ENCODE measurements at regions not wholly inside any gene's neighbourhood (a gene's known extent, or its start where the extent isn't known, plus 50 kb on each side); places are given as distances from the start of the nearest gene placed in this dataset.

DNA sequence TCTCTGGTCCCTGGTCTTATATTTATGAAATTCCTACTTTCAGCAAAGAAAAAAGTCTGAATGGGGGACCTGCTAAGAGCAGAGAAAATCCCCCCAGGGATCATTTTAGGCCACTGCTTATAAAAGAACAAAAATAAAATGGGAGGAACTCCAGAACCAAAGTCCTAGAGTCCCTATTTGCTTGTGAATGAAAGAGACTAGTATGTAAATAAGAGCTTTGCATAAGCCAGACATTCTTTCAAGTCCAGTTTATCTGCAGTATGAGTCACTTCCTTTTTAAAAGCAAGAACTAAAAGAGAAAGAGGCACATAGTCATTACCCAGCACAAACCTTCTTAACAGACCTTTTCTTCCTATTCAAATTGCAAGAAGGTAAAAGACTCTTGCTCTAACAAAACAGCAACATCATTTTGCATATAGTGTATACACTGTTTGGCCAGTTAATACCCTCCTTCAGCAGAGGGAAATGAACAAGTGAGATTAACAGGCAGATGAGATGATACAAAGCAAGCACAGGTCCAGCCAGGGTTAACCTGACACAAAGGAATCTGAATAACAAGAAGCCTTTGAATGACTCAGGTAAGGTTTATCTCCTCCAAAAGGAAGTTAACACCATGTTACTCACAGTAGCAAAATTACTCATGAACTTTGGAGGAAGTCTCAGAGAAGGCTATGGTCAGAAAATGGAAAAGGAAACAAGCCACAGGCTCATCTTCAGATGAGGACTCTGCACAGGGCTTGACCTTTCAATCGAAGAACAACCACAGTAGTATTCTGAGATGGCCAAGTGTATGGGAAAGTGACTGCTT, 87.3 kb downstream of the PHLDA1 start (continued):
- TF ChIP-seq, protein P1, sequence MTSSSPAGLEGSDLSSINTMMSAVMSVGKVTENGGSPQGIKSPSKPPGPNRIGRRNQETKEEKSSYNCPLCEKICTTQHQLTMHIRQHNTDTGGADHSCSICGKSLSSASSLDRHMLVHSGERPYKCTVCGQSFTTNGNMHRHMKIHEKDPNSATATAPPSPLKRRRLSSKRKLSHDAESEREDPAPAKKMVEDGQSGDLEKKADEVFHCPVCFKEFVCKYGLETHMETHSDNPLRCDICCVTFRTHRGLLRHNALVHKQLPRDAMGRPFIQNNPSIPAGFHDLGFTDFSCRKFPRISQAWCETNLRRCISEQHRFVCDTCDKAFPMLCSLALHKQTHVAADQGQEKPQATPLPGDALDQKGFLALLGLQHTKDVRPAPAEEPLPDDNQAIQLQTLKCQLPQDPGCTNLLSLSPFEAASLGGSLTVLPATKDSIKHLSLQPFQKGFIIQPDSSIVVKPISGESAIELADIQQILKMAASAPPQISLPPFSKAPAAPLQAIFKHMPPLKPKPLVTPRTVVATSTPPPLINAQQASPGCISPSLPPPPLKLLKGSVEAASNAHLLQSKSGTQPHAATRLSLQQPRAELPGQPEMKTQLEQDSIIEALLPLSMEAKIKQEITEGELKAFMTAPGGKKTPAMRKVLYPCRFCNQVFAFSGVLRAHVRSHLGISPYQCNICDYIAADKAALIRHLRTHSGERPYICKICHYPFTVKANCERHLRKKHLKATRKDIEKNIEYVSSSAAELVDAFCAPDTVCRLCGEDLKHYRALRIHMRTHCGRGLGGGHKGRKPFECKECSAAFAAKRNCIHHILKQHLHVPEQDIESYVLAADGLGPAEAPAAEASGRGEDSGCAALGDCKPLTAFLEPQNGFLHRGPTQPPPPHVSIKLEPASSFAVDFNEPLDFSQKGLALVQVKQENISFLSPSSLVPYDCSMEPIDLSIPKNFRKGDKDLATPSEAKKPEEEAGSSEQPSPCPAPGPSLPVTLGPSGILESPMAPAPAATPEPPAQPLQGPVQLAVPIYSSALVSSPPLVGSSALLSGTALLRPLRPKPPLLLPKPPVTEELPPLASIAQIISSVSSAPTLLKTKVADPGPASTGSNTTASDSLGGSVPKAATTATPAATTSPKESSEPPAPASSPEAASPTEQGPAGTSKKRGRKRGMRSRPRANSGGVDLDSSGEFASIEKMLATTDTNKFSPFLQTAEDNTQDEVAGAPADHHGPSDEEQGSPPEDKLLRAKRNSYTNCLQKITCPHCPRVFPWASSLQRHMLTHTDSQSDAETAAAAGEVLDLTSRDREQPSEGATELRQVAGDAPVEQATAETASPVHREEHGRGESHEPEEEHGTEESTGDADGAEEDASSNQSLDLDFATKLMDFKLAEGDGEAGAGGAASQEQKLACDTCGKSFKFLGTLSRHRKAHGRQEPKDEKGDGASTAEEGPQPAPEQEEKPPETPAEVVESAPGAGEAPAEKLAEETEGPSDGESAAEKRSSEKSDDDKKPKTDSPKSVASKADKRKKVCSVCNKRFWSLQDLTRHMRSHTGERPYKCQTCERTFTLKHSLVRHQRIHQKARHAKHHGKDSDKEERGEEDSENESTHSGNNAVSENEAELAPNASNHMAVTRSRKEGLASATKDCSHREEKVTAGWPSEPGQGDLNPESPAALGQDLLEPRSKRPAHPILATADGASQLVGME (CRISPR knock-in tag; IDR thresholded peaks at IDR 0.05): no peak
- peak; percentile 87 for TF ChIP-seq ARID1B (IDR thresholded peaks at IDR 0.05)
- TF ChIP-seq CBFA2T3 (IDR thresholded peaks at IDR 0.05): peak; percentile 78
- peak; percentile 96 for TF ChIP-seq JUND (IDR thresholded peaks at IDR 0.05; ENCODE audit: borderline replicate concordance, low read depth, low read length)
- peak; percentile 92; the same call in 2 of the 3 replicates for TF ChIP-seq JUND (tag; IDR thresholded peaks at IDR 0.05; ENCODE audit: borderline replicate concordance, low read depth, low read length)
- peak; percentile 54; the same call in 1 of the 2 replicates for TF ChIP-seq EP300 (IDR thresholded peaks at IDR 0.05; ENCODE audit: low read length)
- TF ChIP-seq, protein P2, sequence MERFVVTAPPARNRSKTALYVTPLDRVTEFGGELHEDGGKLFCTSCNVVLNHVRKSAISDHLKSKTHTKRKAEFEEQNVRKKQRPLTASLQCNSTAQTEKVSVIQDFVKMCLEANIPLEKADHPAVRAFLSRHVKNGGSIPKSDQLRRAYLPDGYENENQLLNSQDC (CRISPR knock-in tag; IDR thresholded peaks at IDR 0.05): no peak
- no peak for TF ChIP-seq PRMT5 (CRISPR knock-in tag; IDR thresholded peaks at IDR 0.05)
- TF ChIP-seq, protein P3, sequence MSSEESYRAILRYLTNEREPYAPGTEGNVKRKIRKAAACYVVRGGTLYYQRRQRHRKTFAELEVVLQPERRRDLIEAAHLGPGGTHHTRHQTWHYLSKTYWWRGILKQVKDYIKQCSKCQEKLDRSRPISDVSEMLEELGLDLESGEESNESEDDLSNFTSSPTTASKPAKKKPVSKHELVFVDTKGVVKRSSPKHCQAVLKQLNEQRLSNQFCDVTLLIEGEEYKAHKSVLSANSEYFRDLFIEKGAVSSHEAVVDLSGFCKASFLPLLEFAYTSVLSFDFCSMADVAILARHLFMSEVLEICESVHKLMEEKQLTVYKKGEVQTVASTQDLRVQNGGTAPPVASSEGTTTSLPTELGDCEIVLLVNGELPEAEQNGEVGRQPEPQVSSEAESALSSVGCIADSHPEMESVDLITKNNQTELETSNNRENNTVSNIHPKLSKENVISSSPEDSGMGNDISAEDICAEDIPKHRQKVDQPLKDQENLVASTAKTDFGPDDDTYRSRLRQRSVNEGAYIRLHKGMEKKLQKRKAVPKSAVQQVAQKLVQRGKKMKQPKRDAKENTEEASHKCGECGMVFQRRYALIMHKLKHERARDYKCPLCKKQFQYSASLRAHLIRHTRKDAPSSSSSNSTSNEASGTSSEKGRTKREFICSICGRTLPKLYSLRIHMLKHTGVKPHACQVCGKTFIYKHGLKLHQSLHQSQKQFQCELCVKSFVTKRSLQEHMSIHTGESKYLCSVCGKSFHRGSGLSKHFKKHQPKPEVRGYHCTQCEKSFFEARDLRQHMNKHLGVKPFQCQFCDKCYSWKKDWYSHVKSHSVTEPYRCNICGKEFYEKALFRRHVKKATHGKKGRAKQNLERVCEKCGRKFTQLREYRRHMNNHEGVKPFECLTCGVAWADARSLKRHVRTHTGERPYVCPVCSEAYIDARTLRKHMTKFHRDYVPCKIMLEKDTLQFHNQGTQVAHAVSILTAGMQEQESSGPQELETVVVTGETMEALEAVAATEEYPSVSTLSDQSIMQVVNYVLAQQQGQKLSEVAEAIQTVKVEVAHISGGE (CRISPR knock-in tag; IDR thresholded peaks at IDR 0.05): no peak
- peak; percentile 44 for TF ChIP-seq CBFA2T2 (conservative IDR thresholded peaks at IDR 0.05)
- peak; percentile 58; the same call in 1 of the 2 replicates for TF ChIP-seq EHMT2 (IDR thresholded peaks at IDR 0.05)
- no peak for TF ChIP-seq BCOR (IDR thresholded peaks at IDR 0.05)
- TF ChIP-seq, protein P4, sequence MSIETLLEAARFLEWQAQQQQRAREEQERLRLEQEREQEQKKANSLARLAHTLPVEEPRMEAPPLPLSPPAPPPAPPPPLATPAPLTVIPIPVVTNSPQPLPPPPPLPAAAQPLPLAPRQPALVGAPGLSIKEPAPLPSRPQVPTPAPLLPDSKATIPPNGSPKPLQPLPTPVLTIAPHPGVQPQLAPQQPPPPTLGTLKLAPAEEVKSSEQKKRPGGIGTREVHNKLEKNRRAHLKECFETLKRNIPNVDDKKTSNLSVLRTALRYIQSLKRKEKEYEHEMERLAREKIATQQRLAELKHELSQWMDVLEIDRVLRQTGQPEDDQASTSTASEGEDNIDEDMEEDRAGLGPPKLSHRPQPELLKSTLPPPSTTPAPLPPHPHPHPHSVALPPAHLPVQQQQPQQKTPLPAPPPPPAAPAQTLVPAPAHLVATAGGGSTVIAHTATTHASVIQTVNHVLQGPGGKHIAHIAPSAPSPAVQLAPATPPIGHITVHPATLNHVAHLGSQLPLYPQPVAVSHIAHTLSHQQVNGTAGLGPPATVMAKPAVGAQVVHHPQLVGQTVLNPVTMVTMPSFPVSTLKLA (conservative IDR thresholded peaks at IDR 0.05): no peak
- TF ChIP-seq SMARCC2 (IDR thresholded peaks at IDR 0.05; ENCODE audit: low read depth): peak; percentile 81
- peak; percentile 58 for TF ChIP-seq MAFG (tag; conservative IDR thresholded peaks at IDR 0.05)
